EL (cell line): ENCODE measurements at regions not wholly inside any gene's neighbourhood (a gene's known extent, or its start where the extent isn't known, plus 50 kb on each side); places are given as distances from the start of the nearest gene placed in this dataset.
"Not testable (repeated sequence)": the region's sequence is repeated elsewhere in the genome, so short reads cannot be mapped to it uniquely, and the experiment has no call there.

Experiments used
- DNase-seq: peaks from one replicate; pipeline ENCODE4 v3.0.0-alpha.2; 2016

DNA sequence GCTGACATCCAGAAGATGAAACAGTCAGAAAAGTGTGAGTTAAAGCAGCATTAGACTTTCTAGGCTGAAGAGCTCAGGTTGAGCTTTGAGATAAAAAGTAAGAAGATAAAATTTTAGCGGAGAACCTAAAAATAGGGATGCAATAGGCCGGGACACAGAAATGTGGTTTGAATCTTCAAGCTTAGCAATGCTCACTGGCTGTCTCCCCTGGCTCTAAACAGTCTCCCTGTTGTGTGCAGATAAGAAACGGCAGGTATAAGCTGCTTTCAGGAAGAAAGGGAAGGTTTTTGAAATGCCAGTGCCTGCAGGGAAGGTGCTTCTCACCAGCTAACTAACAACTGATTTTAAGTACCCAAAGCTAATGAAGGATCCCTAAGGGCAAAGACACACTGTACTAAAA lies 718.7 kb upstream of the SGO1 start:
- DNase-seq, result no peak

DNA sequence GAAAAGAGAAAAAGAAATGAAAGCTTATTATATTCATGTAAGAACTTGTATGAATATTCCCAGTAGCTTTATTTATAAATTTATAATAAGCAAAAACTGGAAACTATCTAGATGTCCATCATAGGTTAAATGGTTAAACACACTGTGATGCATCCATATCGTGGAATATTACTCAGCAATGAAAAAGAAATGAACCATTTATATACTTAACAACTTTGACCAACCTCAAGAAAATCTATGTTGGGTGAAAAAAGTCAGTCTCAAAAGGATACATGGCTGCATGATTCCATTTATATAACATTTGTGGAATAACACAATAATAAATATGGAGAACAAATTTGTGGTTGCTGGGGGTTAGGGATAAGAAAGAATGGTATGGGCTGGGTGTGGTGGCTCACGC lies 713.0 kb upstream of the SGO1 start:
- no peak for DNase-seq

DNA sequence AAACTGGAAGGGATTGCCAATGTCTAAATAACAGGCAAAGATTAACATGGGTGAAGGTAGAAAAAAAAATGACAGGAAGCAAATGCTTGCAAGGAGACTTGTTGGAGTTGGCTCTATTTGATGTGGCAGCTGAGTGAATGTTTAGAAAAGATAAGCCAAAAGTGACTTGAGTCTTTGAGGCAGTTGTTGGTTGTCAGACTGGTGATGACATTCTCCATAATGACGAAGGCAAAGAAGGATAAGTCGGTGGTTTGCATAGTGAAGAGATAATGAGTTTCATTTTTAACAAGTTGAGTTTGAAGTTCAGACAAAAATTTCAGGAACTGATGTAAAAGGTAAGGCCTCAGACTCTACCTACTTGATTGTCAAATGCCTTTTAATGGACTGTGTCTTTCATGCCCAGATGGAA lies 704.1 kb upstream of the SGO1 start:
- no peak for DNase-seq

DNA sequence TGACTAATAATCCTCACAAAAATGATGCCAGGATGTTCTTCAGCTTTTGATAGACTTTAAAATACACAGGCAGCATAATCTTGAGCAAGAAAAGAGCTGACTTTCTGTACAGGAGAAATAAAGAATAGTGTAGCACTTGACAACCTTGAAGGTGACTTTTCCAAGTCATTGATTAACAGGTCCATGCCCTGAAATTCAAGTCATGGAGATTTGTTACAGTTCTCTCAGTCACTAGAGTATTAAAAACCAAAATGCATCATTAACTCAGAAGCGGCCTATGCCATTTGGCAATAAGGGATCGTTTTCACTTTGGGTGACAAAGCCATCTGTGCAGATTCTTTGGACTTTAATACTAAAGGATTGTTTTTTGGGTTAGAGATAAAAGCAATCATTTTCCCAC lies 692.7 kb upstream of the SGO1 start:
- DNase-seq, result no peak

DNA sequence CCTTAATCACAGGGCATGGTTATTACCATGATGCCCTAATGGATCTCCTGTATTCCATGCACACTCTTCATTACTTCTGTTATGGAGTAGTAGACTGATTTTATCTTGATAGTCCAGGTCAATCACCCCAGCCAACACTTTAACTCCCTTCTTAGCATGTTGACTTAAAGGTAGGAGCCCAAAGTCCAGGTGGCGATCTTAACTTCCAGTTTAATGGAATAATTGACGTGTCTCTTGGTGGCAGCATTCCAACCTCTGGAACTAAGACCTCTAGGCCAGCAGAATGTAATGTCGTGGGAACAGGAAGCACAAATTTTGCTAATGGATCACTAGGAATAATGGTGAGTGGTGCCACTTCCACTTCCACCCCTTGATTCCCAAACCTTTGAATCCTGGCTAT lies 687.2 kb upstream of the SGO1 start:
- no peak for DNase-seq

DNA sequence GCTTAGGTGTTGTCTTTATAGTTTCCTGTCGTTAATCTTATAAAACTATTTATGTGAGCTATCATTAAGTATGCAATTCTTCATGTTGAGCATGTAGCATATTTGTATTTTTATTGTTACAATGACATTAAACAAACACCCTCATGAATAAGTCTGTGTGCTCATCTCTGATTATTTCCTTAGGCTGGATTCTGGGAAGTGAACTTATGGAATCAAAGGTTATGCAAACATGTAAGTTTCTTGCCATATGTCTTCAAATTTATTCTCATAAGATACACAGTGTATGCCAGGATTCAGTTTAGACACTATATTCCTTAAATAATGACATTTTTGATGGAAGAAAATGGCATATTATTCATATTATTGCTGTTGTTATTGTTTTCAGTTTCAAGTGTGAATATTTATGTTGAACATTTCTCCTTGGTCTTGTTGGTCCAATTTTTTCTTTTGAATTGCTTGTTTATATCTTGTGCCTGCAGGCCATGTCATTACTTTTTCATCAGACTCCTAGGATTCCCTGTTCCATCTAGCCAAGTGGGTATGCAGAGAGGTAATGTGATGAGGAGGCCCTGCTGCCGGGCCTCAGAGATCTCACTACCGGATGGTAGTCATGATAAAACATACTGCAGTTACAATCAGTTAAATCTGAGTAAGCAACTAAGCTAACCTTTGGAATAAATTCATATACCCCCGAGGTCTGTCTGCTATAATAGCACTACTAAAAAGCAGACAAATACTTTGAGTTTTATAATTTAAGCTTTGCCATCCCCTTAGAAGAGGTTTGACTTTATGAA lies 684.3 kb upstream of the SGO1 start:
- no peak for DNase-seq

DNA sequence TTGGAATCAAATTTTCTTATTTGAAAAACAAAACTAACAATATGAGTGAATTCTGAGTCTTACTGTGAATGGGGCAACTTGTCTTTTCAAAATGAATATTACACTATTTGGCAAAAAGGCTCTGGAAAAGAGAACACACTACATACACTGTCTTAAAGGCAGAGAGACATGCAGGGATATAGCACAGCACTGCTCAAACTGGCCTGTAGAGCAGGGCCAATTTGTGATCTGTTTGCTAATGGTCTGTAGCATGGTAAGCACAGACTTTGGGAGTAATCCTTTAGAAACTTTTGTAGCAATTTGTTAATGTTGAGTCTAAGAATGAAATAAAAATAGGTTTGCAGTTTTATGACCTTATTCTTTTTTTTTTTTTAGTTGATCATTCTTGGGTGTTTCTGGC lies 679.8 kb upstream of the SGO1 start:
- no peak for DNase-seq

DNA sequence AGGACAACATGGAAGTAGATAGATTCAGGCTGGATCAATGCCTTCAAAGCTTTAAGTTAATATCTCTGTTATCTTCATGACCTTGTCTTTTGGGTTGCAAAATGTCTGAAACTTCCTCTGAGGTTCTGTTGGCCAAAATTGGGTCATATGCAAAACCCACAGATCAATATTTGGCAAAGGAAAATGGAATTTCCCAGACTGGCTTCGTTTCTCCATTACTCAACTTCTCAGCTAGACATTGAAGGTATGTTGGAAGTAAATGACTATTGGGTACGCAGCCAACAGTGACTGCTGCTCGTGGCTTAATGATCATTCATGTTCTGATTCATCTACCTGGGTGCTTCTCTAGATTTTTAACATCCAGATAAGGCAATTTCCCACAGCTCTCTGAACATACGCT lies 675.4 kb upstream of the SGO1 start:
- no peak for DNase-seq

DNA sequence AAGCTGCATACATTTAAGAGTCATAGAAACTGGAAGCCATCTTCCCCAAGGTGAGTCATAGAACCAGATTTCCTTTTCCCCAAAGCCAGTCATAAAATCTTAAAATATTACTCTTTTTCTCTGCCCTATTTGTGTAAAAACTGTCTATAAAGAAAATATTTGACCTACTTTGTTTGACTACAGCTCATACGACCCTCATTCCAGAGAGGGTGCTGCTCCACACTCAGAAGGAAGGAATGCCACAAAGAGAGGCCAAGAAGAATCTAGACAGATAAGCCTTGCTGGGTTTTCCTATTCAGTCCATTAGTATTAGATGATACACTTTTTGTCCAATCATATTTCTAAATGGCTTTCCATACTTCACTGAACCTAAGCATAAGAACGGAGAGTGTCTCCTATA lies 671.6 kb upstream of the SGO1 start:
- DNase-seq, result peak; percentile 65

DNA sequence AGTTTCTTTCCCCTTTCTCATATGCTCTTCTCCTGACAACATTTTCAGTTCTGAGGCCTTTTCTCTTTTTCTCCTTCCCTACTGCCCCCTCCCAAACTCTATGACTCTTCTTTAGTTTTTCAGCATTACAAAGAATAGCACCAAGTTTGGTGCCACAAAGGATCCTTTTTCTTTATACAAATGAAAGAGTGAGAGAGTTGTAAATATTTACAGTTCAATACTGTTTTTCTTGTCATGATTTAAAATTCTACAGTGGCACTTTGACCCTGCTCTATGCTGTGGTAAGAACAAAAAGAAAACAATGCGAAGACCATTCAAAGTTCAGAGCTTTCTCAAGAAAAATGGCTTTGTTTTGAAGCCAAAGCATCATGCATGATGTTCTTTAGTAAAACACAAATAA lies 667.9 kb upstream of the SGO1 start:
- DNase-seq, result no peak

DNA sequence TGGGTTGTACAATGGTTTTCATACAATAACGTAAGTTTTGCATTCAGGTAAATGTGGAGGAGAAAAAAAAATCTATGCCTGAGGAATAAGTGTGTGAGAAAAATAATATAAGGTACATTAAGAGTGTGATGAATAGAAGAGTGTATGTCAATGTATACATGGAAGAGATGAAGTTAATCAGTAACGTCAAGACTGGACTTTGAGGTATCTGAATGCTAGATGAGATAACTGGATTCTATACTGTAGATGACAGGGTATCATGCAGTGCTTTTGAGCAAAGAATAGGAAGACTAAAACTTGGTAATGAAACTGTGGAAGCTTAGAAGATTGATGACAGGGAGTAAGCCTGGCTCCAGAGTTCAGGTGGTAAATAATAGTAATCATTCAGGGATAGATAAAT lies 666.7 kb upstream of the SGO1 start:
- DNase-seq, result no peak

DNA sequence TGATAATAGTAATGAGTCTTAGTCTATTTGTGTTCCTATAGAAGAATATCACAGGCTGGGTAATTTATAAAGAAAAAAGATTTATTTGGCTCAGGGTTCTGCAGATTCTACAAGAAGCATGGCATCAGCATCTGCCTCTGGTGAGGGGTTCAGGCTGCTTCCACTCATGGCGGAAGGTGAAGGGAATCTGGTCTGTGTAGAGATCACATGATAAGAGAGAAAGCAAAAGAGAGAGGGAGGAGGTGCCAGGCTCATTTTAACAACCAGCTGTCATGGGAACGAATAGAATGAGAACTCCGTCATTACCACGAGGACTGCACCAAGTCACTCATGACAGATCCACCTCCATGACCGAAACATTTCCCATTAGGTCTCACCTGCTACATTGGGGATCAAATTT lies 664.0 kb upstream of the SGO1 start:
- DNase-seq, result no peak

DNA sequence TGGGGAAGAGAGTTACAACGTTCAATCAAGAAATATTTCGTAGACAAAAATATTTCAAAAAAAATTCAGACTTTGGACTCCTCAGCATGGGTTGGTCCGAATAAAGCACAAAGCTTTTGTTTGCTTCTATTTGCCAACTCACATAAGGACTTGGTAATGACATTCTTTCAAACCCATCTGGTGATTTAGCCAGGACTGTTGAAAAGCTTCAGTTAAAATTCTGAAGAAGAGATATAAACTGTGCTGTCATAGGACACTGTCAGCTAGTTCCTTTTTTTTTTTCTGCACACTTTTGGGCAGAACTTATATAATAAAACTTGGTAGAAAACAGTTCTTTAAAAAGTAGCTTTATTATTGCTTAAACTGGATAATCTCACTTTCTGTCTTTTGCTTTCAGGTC lies 660.8 kb upstream of the SGO1 start:
- no peak for DNase-seq

DNA sequence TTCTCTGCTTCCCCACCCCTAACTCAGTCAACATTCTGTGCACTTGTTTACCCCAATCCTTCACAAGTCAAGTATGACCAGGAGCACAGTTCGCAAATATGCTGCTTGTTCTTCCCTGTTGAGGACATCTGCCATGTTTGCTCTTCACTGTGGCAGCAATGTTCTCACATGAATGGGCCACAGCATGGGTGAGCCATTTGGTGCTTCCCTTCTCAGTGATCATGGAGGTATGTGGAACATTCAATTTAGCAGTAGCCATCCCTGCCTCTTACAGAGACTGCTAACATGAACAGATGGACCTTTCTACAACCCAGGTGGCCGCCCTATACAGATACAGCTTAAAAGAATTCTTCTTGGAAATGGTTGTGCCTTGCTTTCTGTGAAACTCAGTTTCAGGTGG lies 660.1 kb upstream of the SGO1 start:
- no peak for DNase-seq

DNA sequence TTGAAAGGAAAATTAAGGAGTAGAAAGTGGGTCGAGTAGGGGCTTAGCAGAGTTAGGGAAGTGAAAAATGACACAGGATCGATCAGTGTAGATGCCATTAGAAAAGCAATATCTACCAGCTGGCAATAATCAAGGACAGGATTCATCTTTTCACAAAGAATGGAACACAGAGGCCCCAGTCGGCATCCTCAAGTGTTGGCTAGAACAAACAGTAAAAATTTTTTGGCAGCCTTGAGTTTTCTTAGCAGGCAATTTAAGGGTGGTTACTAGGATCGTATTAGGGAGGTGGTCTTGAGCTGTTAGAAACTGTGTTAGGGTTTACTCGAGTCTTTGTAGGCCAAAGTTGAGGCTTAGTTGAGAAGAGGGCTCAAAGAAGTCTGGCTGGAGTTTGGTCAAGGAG lies 658.8 kb upstream of the SGO1 start:
- no peak for DNase-seq

DNA sequence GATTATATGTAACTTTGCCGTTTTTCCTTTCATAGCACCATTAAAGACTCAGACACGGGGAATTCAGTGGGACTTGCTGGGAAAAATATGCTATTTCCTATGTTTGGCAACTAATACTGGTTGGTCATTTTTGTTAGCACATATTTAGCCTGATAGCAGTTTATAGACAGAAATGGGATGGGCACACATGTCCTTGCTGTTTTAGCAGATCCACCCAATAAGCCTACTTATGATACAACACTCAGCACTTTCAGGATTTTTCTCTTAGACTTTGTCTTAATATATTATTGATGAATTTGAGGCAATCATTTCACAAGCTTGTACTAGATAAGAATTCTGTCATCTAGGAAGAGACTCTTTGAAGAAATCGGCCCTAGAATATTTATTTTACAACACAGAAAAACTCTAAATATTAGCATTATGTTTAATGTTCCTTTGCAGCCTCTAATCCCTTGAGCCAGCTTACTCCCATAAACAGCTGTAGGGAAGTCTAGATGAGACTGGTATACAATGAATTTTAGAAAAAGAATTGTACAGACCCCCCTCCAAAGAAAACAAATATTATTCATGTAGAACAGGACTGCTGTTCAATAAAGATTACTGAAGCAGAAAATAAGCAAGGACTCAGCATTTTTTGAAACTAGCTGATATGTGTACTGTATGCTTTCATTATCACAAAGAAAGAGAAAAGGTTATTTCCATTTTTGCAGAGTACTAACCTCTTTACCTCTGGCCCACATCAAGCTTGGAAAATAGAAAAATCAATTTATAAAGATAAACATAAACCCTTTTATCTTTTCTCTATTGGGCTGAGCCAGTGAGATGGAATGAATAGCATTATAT lies 656.8 kb upstream of the SGO1 start:
- no peak for DNase-seq

DNA sequence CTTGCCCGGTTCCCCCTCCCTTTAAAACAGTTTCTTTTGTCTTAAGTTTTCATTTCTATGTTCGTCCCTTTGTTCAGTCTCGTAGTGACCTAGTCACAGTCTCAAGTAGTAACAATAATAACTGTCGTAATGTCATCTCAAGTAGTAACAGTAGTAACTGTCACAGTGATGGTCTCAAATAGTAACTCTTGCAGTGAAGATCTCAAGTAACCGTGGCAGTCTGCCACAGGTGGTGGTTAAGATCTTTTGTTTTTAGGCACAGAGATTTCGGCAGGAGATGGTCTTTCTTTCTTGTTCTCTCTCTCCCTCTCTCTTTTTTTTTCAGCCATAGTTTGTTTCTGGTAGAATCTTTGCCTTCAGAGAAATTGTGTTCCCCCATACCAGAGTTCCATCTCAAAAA lies 656.0 kb upstream of the SGO1 start:
- DNase-seq, result no peak

DNA sequence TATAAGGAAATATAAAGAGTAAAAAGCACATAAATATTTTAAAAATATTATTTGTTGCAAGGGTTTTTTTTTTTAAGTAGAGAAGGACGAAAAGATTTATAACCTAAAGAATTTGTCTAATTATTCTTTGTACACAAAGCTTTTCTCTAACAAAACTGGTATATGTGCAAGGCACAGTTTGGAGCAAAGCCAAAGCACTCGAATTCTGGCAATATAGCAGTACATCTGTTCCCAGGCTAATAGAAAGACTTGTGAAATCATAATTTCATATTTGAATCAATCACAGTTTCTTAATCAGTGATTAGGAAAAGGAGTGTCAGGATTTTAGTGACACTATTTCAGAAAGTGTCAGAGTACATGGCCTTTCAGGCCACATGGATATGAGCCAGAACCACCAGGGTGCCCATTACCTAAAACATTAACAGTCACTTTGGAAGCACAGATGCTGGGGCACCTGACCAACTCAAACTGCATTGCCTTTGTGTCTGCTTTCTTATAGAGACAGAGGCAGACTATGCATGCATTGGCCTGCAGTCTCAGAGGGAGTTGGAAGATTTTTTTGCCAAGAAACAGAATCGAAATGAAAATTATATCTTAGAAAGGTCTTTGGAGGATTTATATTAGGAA lies 651.8 kb upstream of the SGO1 start:
- DNase-seq, result no peak

DNA sequence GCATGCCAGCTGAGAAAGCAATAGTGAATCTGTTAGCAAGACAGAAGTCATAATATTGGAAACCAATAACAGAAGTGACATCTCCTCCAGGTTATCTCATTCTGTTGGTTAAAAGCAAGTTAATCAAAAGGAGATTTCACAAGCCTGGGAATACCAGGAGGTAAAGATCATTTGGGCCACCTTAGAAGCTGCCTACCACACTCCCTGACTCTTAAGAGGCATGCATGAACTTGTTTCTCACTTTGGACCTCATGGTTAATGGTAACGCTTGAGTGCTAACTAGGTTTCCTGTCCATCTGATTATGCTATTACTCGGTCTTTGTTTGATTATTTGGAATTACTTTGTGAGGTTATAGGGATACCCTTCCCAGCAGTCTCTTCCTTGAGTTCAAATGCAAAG lies 650.8 kb upstream of the SGO1 start:
- no peak for DNase-seq

DNA sequence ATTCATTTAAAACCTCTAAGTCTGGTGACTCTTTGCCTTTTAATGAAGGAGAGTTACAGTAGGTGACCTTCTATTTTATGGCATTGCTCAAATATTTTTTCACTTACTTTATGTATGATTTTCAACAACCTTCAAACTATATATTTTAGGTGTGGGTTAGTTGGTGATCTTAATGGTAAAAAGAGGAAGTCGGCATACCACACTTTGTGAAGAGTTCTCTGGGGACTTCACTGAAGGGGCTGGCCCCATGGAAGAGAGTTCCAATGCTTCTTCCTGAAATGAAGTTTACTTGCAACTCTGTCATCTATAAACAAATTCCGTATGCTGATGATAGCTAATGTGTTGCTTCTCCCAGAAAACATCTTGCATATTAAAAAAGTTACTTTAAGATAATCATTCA lies 647.0 kb upstream of the SGO1 start:
- DNase-seq, result no peak

DNA sequence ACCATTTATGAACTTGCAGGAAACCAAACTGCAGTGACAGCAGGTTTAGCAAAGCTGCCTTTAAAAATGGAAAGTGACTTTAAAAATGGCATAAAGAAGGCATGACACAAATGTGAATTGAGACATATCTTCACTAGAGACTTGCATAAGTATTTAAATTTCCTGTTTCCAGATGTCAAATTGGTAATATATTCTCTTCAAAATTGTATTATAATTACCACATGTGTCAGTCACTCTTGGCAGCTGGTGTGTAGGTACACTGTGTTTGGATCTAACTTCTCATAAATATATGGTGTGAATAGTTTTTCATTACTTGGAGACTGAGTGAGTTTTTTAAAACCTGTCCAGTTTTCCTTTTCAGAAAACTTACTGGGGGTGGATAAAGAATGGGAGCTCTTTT lies 636.2 kb upstream of the SGO1 start:
- DNase-seq, result no peak

DNA sequence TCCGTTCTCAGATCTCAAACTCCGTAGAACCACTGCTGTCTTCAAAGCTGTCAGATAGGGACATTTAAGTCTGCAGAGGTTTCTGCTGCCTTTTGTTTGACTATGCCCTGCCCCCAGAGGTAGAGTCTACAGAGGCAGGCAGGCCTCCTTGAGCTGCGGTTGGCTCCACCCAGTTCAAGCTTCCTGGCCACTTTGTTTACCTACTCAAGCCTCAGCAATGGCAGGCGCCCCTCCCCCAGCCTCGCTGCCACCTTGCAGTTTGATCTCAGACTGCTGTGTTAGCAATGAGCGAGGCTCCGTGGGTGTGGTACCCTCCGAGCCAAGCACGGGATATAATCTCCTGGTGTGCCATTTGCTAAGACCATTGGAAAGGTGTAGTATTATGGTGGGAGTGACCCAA lies 634.9 kb upstream of the SGO1 start:
- not testable (repeated sequence) for DNase-seq

DNA sequence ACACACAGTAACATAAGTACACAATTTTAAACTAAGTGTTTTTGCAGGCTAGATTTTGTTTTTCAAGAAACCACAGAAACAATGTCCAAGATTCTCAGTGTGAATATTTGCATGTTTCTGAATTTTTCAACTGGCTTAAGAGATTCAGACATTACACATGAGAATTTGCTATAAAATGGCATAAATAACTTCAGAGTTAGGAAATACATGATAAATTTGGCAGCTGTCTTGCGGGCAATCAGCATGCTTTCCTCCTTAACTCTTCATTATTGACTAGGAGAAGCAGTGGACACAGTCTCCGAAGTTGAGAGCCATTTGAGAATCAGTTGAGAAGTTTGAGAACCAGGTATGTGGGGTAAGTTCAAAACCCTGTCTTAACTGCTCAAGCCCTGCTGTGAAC lies 625.6 kb upstream of the SGO1 start:
- no peak for DNase-seq

DNA sequence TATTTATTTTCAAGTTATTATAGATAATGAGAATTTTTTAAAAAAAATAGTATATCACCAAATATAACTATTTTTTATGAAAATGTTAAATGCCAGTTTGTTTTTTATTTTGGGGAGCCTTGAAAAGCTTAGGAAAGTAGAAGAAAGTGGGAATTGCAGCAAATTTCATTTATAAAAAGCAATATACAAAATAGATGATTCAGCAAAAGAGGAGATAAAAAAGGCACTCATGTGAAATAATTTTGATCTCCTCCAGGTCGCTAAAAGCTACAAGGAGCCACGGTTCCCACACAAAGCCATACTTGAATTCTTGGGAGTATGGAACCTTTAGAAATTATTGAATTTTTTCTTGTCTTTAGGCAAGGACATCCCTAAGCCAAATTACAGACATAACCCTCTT lies 625.0 kb upstream of the SGO1 start:
- DNase-seq, result no peak
